ENCODE measurements at regions not wholly inside any gene's neighbourhood (a gene's known extent, or its start where the extent isn't known, plus 50 kb on each side); places are given as distances from the start of the nearest gene placed in this dataset.

DNA sequence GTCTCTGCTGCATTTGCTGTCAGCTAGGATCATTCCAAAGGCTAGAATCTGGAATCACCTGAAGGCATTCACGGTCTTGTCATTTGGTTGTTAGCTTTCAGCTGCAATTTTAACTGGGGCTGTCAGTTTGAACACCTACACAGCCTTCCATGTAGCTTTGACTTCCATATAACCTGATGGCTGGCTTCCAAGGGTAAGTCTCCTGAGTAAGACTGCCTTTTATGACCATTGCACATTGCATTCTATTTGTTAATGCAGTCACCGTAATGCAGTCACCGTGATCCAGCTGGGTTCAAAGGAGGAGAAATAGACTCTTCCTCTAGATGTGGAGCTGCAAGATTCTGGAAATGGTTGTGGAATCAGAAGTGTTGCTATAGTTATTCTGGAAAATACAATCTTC, 1284.2 kb downstream of the ADGRL3 start:
- in situ Hi-C loops (cut with MboI; ENCODE audit: low pct_ligation_motif_present in 1 of 4, low pct_unique_long_range_greater_than_20kb in 1 of 4, low sequenced_read_pairs in 3 of 4) = no loop called here
- no peaks in the 10 kb centered on the region for H3K36me3 ChIP-seq
- peak overlapping the region in 1 of 4 donors; percentile 43 for H3K27ac ChIP-seq
- H3K27me3 ChIP-seq = no peaks in the 10 kb centered on the region
- intact Hi-C loops (cut with DNase I; ENCODE audit: low total_unique reads) = no loop called here
- TF ChIP-seq POLR2A (IDR thresholded peaks at IDR 0.05) (no peak), EP300 (IDR thresholded peaks at IDR 0.05; ENCODE audit: low read depth) (no peak), POLR2AphosphoS5 (IDR thresholded peaks at IDR 0.05) (no peak)
- TF ChIP-seq, protein P1, sequence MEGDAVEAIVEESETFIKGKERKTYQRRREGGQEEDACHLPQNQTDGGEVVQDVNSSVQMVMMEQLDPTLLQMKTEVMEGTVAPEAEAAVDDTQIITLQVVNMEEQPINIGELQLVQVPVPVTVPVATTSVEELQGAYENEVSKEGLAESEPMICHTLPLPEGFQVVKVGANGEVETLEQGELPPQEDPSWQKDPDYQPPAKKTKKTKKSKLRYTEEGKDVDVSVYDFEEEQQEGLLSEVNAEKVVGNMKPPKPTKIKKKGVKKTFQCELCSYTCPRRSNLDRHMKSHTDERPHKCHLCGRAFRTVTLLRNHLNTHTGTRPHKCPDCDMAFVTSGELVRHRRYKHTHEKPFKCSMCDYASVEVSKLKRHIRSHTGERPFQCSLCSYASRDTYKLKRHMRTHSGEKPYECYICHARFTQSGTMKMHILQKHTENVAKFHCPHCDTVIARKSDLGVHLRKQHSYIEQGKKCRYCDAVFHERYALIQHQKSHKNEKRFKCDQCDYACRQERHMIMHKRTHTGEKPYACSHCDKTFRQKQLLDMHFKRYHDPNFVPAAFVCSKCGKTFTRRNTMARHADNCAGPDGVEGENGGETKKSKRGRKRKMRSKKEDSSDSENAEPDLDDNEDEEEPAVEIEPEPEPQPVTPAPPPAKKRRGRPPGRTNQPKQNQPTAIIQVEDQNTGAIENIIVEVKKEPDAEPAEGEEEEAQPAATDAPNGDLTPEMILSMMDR (IDR thresholded peaks at IDR 0.05) = no peak
- H3K4me3 ChIP-seq = no peak overlapping the region
- no peaks in the 10 kb centered on the region for H3K4me1 ChIP-seq
- no peaks in the 10 kb centered on the region for H3K9me3 ChIP-seq
- WGBS, 2 donors (ENCODE audit: low coverage in 1 of 2) = 62% methylated on average over 3 of the region's 3 CpGs; no CpG with 5 or more reads in 1 of the 2 donors
- DNase-seq = peak; percentile 21

- Histone ChIP-seq H3K27me3 (no peaks in the 10 kb centered on the region), H3K36me3 (no peaks in the 10 kb centered on the region), H3K4me1 (no peaks in the 10 kb centered on the region), H3K4me3 (no peak overlapping the region), H3K9me3 (no peaks in the 10 kb centered on the region), H3K27ac (no peak overlapping the region)
- DNase-seq = no peak
- WGBS, 2 donors (ENCODE audit: low coverage in 1 of 2) = 78 to 81% methylated on average over 2 to 3 of the region's 3 CpGs
- in situ Hi-C loops (cut with MboI; ENCODE audit: low pct_ligation_motif_present in 1 of 4, low pct_unique_long_range_greater_than_20kb in 1 of 4, low sequenced_read_pairs in 3 of 4) = no loop called here
- TF ChIP-seq, protein P1 (IDR thresholded peaks at IDR 0.05) = no peak
- TF ChIP-seq POLR2AphosphoS5 (IDR thresholded peaks at IDR 0.05) = no peak
- no peak for TF ChIP-seq EP300 (IDR thresholded peaks at IDR 0.05; ENCODE audit: low read depth)
- no peak for TF ChIP-seq POLR2A (IDR thresholded peaks at IDR 0.05)
- intact Hi-C loops (cut with DNase I; ENCODE audit: low total_unique reads) = no loop called here
These were observed 1282.2 kb downstream of the ADGRL3 start for GRCh38 chr4:62482355-62482754.

- in situ Hi-C loops (cut with MboI; ENCODE audit: low pct_ligation_motif_present in 1 of 4, low pct_unique_long_range_greater_than_20kb in 1 of 4, low sequenced_read_pairs in 3 of 4) = no loop called here
- no peak overlapping the region for H3K27ac ChIP-seq
- intact Hi-C loops (cut with DNase I; ENCODE audit: low total_unique reads) = no loop called here
- no peaks in the 10 kb centered on the region for H3K27me3 ChIP-seq
- WGBS, 2 donors (ENCODE audit: low coverage in 1 of 2) = 72% methylated on average over 2 of the region's 2 CpGs; no CpG with 5 or more reads in 1 of the 2 donors
- no peaks in the 10 kb centered on the region for H3K36me3 ChIP-seq
- TF ChIP-seq POLR2A (IDR thresholded peaks at IDR 0.05) = no peak
- no peak for TF ChIP-seq EP300 (IDR thresholded peaks at IDR 0.05; ENCODE audit: low read depth)
- TF ChIP-seq POLR2AphosphoS5 (IDR thresholded peaks at IDR 0.05) = no peak
- TF ChIP-seq, protein P1 (IDR thresholded peaks at IDR 0.05) = no peak
- DNase-seq = no peak
- no peaks in the 10 kb centered on the region for H3K4me1 ChIP-seq
- H3K4me3 ChIP-seq = no peak overlapping the region
- H3K9me3 ChIP-seq = no peaks in the 10 kb centered on the region
These were observed 1275.5 kb downstream of the ADGRL3 start for GRCh38 chr4:62475596-62475995.

- no peaks in the 10 kb centered on the region for H3K27me3 ChIP-seq
- WGBS, 2 donors (ENCODE audit: low coverage in 1 of 2) = 92 to 97% methylated on average over 3 of the region's 3 CpGs
- in situ Hi-C loops (cut with MboI; ENCODE audit: low pct_ligation_motif_present in 1 of 4, low pct_unique_long_range_greater_than_20kb in 1 of 4, low sequenced_read_pairs in 3 of 4) (no loop called here), intact Hi-C loops (cut with DNase I; ENCODE audit: low total_unique reads) (no loop called here)
- H3K4me1 ChIP-seq = no peaks in the 10 kb centered on the region
- H3K9me3 ChIP-seq = no peaks in the 10 kb centered on the region
- DNase-seq = no peak
- TF ChIP-seq EP300 (IDR thresholded peaks at IDR 0.05; ENCODE audit: low read depth) (no peak), POLR2AphosphoS5 (IDR thresholded peaks at IDR 0.05) (no peak), POLR2A (IDR thresholded peaks at IDR 0.05) (no peak)
- TF ChIP-seq, protein P1 (IDR thresholded peaks at IDR 0.05) = no peak
- H3K4me3 ChIP-seq = no peak overlapping the region
- no peak overlapping the region for H3K27ac ChIP-seq
- no peaks in the 10 kb centered on the region for H3K36me3 ChIP-seq
These were observed 1274.7 kb downstream of the ADGRL3 start for GRCh38 chr4:62474802-62475201.
